ENCODE measurements at regions not wholly inside any gene's neighbourhood (a gene's known extent, or its start where the extent isn't known, plus 50 kb on each side); places are given as distances from the start of the nearest gene placed in this dataset.

DNA sequence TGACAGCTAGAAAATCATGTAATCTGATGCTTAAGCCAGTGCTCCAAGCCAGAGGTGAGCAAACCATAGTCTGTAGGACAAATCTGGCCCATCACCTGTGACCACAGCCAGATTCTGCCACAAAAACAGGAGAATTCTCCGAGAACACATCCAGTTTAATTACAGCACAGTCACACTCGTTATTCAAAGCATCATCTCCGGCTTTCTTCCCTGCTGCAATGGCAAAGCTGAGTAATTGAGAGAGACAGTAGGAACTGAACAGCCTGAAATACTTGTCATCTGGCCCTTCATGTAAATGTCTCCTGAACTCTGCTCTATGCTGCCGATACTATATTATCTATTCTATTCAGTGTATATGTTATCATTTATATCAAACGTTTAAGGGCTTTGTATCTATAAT is 121.4 kb upstream of the FOXF1 start:
- no peak overlapping the region for H3K27ac ChIP-seq
- H3K4me3 ChIP-seq (replicated peaks in 1 of 3): no peak overlapping the region
- TF ChIP-seq, protein P1, sequence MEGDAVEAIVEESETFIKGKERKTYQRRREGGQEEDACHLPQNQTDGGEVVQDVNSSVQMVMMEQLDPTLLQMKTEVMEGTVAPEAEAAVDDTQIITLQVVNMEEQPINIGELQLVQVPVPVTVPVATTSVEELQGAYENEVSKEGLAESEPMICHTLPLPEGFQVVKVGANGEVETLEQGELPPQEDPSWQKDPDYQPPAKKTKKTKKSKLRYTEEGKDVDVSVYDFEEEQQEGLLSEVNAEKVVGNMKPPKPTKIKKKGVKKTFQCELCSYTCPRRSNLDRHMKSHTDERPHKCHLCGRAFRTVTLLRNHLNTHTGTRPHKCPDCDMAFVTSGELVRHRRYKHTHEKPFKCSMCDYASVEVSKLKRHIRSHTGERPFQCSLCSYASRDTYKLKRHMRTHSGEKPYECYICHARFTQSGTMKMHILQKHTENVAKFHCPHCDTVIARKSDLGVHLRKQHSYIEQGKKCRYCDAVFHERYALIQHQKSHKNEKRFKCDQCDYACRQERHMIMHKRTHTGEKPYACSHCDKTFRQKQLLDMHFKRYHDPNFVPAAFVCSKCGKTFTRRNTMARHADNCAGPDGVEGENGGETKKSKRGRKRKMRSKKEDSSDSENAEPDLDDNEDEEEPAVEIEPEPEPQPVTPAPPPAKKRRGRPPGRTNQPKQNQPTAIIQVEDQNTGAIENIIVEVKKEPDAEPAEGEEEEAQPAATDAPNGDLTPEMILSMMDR (IDR thresholded peaks at IDR 0.05): no peak
- TF ChIP-seq POLR2A (IDR thresholded peaks at IDR 0.05): no peak
- H3K36me3 ChIP-seq: no peaks in the 10 kb centered on the region
- whole genome bisulfite sequencing, 2 donors: 67 to 68% methylated on average over 5 of the region's 5 CpGs
- H3K27me3 ChIP-seq: no peaks in the 10 kb centered on the region
- DNase-seq: no peak
- intact Hi-C loops (cut with DNase I): no loop called here
- H3K9me3 ChIP-seq: no peaks in the 10 kb centered on the region
- no peaks in the 10 kb centered on the region for H3K4me1 ChIP-seq

- no peak overlapping the region for H3K27ac ChIP-seq
- no peaks in the 10 kb centered on the region for H3K4me1 ChIP-seq
- H3K27me3 ChIP-seq: no peaks in the 10 kb centered on the region
- H3K36me3 ChIP-seq: no peaks in the 10 kb centered on the region
- TF ChIP-seq POLR2A (IDR thresholded peaks at IDR 0.05): no peak
- TF ChIP-seq, protein P1 (IDR thresholded peaks at IDR 0.05): no peak
- intact Hi-C loops (cut with DNase I): no loop called here
- no peak for DNase-seq
- 62 to 69% methylated on average over 17 of the region's 17 CpGs for WGBS, 2 donors
- H3K4me3 ChIP-seq (replicated peaks in 1 of 3): no peak overlapping the region
- no peaks in the 10 kb centered on the region for H3K9me3 ChIP-seq
Observed at GRCh38 chr16:86389566-86390328, 120.6 kb upstream of the FOXF1 start.

GRCh38 chr16:86390335-86390734 is 120.0 kb upstream of the FOXF1 start:
- Histone ChIP-seq H3K27me3 (no peaks in the 10 kb centered on the region), H3K4me1 (no peaks in the 10 kb centered on the region), H3K9me3 (no peaks in the 10 kb centered on the region), H3K4me3 (replicated peaks in 1 of 3) (no peak overlapping the region), H3K27ac (no peak overlapping the region), H3K36me3 (no peaks in the 10 kb centered on the region)
- intact Hi-C loops (cut with DNase I): no loop called here
- no peak for DNase-seq
- TF ChIP-seq, protein P1 (IDR thresholded peaks at IDR 0.05): no peak
- no peak for TF ChIP-seq POLR2A (IDR thresholded peaks at IDR 0.05)
- 93 to 100% methylated on average over 1 of the region's 1 CpG for WGBS, 2 donors

- DNase-seq: no peak
- WGBS, 2 donors: 80 to 83% methylated on average over 6 of the region's 6 CpGs
- Histone ChIP-seq H3K27ac (no peak overlapping the region), H3K36me3 (no peaks in the 10 kb centered on the region), H3K9me3 (no peaks in the 10 kb centered on the region), H3K4me1 (no peaks in the 10 kb centered on the region), H3K27me3 (no peaks in the 10 kb centered on the region), H3K4me3 (replicated peaks in 1 of 3) (no peak overlapping the region)
- intact Hi-C loops (cut with DNase I): no loop called here
- TF ChIP-seq, protein P1 (IDR thresholded peaks at IDR 0.05): no peak
- TF ChIP-seq POLR2A (IDR thresholded peaks at IDR 0.05): no peak
Observed at GRCh38 chr16:86391486-86391885, 118.8 kb upstream of the FOXF1 start.

- no peaks in the 10 kb centered on the region for H3K4me1 ChIP-seq
- H3K4me3 ChIP-seq (replicated peaks in 1 of 3): no peak overlapping the region
- DNase-seq: no peak
- intact Hi-C loops (cut with DNase I): no loop called here
- no peaks in the 10 kb centered on the region for H3K36me3 ChIP-seq
- WGBS, 2 donors: 62 to 72% methylated on average over 9 of the region's 9 CpGs
- no peak overlapping the region for H3K27ac ChIP-seq
- TF ChIP-seq POLR2A (IDR thresholded peaks at IDR 0.05): no peak
- TF ChIP-seq, protein P1 (IDR thresholded peaks at IDR 0.05): no peak
- H3K9me3 ChIP-seq: no peaks in the 10 kb centered on the region
- no peaks in the 10 kb centered on the region for H3K27me3 ChIP-seq
Observed at GRCh38 chr16:86391984-86392383, 118.3 kb upstream of the FOXF1 start.
